ENCODE measurements at regions not wholly inside any gene's neighbourhood (a gene's known extent, or its start where the extent isn't known, plus 50 kb on each side); places are given as distances from the start of the nearest gene placed in this dataset.

- Histone ChIP-seq H4K8ac (ENCODE audit: low read depth in 2 of 2, low read length in 2 of 2) (no peak overlapping the region), H3K14ac (replicated peaks; ENCODE audit: low read depth, low read length) (no peak overlapping the region), H3K4me1 (ENCODE audit: control insufficient read depth, insufficient read depth, low read length) (no peaks in the 10 kb centered on the region), H3K36me3 (ENCODE audit: control insufficient read depth, insufficient read depth, low read length) (no peaks in the 10 kb centered on the region), H3K18ac (ENCODE audit: low read depth, low read length) (no peak overlapping the region), H3K27me3 (ENCODE audit: control insufficient read depth, insufficient read depth, low read length) (peaks cover 3% of the 10 kb centered on the region; the same call in 1 of the 2 replicates), H2BK20ac (ENCODE audit: low read depth, low read length) (no peak overlapping the region), H3K56ac (ENCODE audit: extremely low read depth, insufficient read depth, low read length) (no peak overlapping the region), H2BK120ac (ENCODE audit: low read depth, low read length) (no peak overlapping the region), H3K4me3 (ENCODE audit: insufficient read depth, low read depth, low read length) (no peak overlapping the region), H3K9me3 (ENCODE audit: control insufficient read depth, insufficient read depth, low read length) (no peaks in the 10 kb centered on the region), H3K9ac (ENCODE audit: low read depth, low read length) (no peak overlapping the region), H2BK5ac (ENCODE audit: low read depth, low read length, poor library complexity, severe bottlenecking) (no peak overlapping the region), H4K91ac (ENCODE audit: insufficient read depth, low read depth, low read length) (no peak overlapping the region), H3K23ac (ENCODE audit: low read depth, low read length) (no peak overlapping the region), H3K9me1 (ENCODE audit: insufficient read depth, low read length) (no peaks in the 10 kb centered on the region), H3K4me2 (ENCODE audit: low read depth, low read length) (no peak overlapping the region), H2AK9ac (replicated peaks; ENCODE audit: low read depth, low read length, poor library complexity) (no peak overlapping the region), H4K5ac (ENCODE audit: low read depth, low read length) (no peak overlapping the region), H2BK15ac (ENCODE audit: low read depth, low read length) (no peak overlapping the region), H2AFZ (replicated peaks; ENCODE audit: low read length, poor library complexity) (no peak overlapping the region), H2AK5ac (ENCODE audit: low read depth, low read length) (no peak overlapping the region), H3K79me1 (ENCODE audit: low read depth in 1 of 2, low read length in 2 of 2) (no peaks in the 10 kb centered on the region), H3K27ac (ENCODE audit: insufficient read depth, low read length) (no peak overlapping the region), H3K4ac (ENCODE audit: low read depth, low read length) (no peak overlapping the region), H4K20me1 (ENCODE audit: insufficient read depth, low read length) (no peaks in the 10 kb centered on the region)
- intact Hi-C loops (cut with micrococcal nuclease) (no loop called here), in situ Hi-C loops (cut with MboI; ENCODE audit: low sequenced_read_pairs) (no loop called here), dilution Hi-C loops (cut with HindIII; ENCODE audit: low sequenced_read_pairs, unreplicated experiment) (no loop called here)
- ChIA-PET CTCF (no interaction called here), POLR2A (ENCODE audit: unreplicated experiment) (no interaction called here)
- no peak for ATAC-seq (ENCODE audit: low read depth)
- TF ChIP-seq FOS (IDR thresholded peaks at IDR 0.05; ENCODE audit: low read depth, low read length) (no peak), USF2 (IDR thresholded peaks at IDR 0.05; ENCODE audit: low read depth, low read length) (no peak), RCOR1 (IDR thresholded peaks at IDR 0.05; ENCODE audit: insufficient replicate concordance, low read length) (no peak), MXI1 (IDR thresholded peaks at IDR 0.05; ENCODE audit: borderline replicate concordance, low read depth, low read length) (no peak), MAZ (IDR thresholded peaks at IDR 0.05; ENCODE audit: borderline replicate concordance, low read depth, low read length) (no peak), ELK1 (IDR thresholded peaks at IDR 0.05; ENCODE audit: borderline replicate concordance, low read depth, low read length) (no peak), NFE2L2 (IDR thresholded peaks at IDR 0.05; ENCODE audit: low read depth, low read length) (no peak), CHD1 (IDR thresholded peaks at IDR 0.05; ENCODE audit: low read depth, low read length) (no peak), POLR2A (IDR thresholded peaks at IDR 0.05; ENCODE audit: low read depth, low read length) (no peak), BHLHE40 (IDR thresholded peaks at IDR 0.05; ENCODE audit: low read depth, low read length) (no peak), RFX5 (IDR thresholded peaks at IDR 0.05; ENCODE audit: low read depth, low read length) (no peak), CTCF (conservative IDR thresholded peaks at IDR 0.05; ENCODE audit: low read depth, low read length) (no peak)
- BruUV-seq (replicated peaks): no TSS peak
- no peak for DNase-seq
- WGBS, 2 experiments (ENCODE audit: extremely low coverage in 2 of 2, insufficient read length in 1 of 2): no CpG with 5 or more reads among the region's 8 CpGs
These were observed 191.6 kb downstream of the IGLL1 start for GRCh38 chr22:23388517-23388890.

Measured in IMR-90 (cell line).